Osteoblast (primary cell): ENCODE measurements at regions not wholly inside any gene's neighbourhood (a gene's known extent, or its start where the extent isn't known, plus 50 kb on each side); places are given as distances from the start of the nearest gene placed in this dataset.

Experiments
- DNase-seq: peaks from one replicate; pipeline ENCODE4 v3.0.0; 2011; ENCODE audit warnings: low spot score, mixed read lengths; ENCODE audit not compliant: insufficient read length; ENCODE audit errors: missing footprints
- H2AFZ ChIP-seq: 2 replicates; pipeline ENCODE4 v1.6.0; 2011; ENCODE audit warnings: mild to moderate bottlenecking, low read length
- H3K27ac ChIP-seq: 2 replicates; pipeline ENCODE4 v1.5.1; 2011; ENCODE audit warnings: mild to moderate bottlenecking, low read depth, low read length, moderate library complexity
- H3K27me3 ChIP-seq: 2 replicates; pipeline ENCODE4 v1.6.0; 2012; ENCODE audit warnings: mild to moderate bottlenecking, control low read depth, inconsistent platforms, low read length, moderate library complexity; ENCODE audit not compliant: insufficient read depth
- H3K36me3 ChIP-seq: 2 replicates; pipeline ENCODE4 v1.5.1; 2011; ENCODE audit warnings: mild to moderate bottlenecking, low read length, control low read depth, moderate library complexity; ENCODE audit not compliant: insufficient read depth
- H3K4me1 ChIP-seq: 2 replicates; pipeline ENCODE4 v1.5.1; 2011; ENCODE audit warnings: mild to moderate bottlenecking, low read length, control low read depth, moderate library complexity; ENCODE audit not compliant: insufficient read depth
- H3K4me2 ChIP-seq: 2 replicates; pipeline ENCODE4 v1.6.0; 2011; ENCODE audit warnings: mild to moderate bottlenecking, low read length; ENCODE audit not compliant: insufficient read depth
- H3K4me3 ChIP-seq: fragments of 200-600 bp; sonication (generic); 3 replicates; pipeline ENCODE4 v1.5.1; 2012; ENCODE audit warnings: mild to moderate bottlenecking, low read length, inconsistent platforms; ENCODE audit not compliant: insufficient read depth
- H3K79me2 ChIP-seq: 2 replicates; pipeline ENCODE4 v1.6.0; 2012; ENCODE audit warnings: mild to moderate bottlenecking, low read length, control low read depth, inconsistent platforms; ENCODE audit not compliant: insufficient read depth
- H3K9me3 ChIP-seq: 2 replicates; pipeline ENCODE4 v1.5.1; 2011; ENCODE audit warnings: low read depth, low read length, control low read depth
- H4K20me1 ChIP-seq: 2 replicates; pipeline ENCODE4 v1.6.0; 2012; ENCODE audit warnings: mild to moderate bottlenecking, low read length, control low read depth; ENCODE audit not compliant: insufficient read depth
- TF ChIP-seq, protein P1 (sequence below): IDR thresholded peaks from 2 replicates; pipeline ENCODE4 v1.5.1; 2011; ENCODE audit warnings: mild to moderate bottlenecking, low read depth, low read length, moderate library complexity; ENCODE audit errors: extremely low read depth

DNA sequence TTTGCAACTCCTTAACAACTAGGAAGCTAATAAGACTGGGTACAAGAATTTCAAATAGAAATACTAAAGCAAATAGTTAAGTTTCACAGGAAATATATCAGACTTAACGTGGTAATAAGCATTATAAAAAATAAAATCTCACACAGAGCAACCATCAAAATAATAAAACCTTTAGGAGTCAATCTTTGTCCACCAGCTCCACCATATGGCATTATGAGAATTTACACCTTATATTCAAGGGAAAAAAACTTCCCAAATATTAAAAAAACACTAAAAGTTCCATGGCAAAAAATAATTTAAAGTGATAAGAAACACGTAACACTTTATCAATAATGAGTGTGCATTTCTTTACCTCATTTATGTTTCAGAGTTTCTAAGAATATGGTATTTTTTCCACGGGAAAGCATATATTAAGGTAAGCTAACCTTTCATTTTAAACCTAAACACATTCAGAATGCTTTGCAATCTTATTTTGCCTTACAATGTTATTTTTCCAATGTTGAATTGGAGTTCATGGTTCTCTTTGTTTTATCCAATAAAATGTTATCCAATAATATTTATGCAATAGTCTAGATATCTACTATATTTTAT lies 423.2 kb upstream of the SGCG start:
- Histone ChIP-seq H2AFZ (no peak overlapping the region), H3K4me1 (no peaks in the 10 kb centered on the region), H3K9me3 (no peaks in the 10 kb centered on the region), H3K79me2 (no peaks in the 10 kb centered on the region), H3K4me2 (no peak overlapping the region), H3K27ac (no peak overlapping the region), H3K27me3 (no peaks in the 10 kb centered on the region), H3K36me3 (no peaks in the 10 kb centered on the region), H4K20me1 (no peaks in the 10 kb centered on the region), H3K4me3 (no peak overlapping the region)
- no peak for DNase-seq
- TF ChIP-seq, protein P1, sequence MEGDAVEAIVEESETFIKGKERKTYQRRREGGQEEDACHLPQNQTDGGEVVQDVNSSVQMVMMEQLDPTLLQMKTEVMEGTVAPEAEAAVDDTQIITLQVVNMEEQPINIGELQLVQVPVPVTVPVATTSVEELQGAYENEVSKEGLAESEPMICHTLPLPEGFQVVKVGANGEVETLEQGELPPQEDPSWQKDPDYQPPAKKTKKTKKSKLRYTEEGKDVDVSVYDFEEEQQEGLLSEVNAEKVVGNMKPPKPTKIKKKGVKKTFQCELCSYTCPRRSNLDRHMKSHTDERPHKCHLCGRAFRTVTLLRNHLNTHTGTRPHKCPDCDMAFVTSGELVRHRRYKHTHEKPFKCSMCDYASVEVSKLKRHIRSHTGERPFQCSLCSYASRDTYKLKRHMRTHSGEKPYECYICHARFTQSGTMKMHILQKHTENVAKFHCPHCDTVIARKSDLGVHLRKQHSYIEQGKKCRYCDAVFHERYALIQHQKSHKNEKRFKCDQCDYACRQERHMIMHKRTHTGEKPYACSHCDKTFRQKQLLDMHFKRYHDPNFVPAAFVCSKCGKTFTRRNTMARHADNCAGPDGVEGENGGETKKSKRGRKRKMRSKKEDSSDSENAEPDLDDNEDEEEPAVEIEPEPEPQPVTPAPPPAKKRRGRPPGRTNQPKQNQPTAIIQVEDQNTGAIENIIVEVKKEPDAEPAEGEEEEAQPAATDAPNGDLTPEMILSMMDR, result peak; percentile 18

DNA sequence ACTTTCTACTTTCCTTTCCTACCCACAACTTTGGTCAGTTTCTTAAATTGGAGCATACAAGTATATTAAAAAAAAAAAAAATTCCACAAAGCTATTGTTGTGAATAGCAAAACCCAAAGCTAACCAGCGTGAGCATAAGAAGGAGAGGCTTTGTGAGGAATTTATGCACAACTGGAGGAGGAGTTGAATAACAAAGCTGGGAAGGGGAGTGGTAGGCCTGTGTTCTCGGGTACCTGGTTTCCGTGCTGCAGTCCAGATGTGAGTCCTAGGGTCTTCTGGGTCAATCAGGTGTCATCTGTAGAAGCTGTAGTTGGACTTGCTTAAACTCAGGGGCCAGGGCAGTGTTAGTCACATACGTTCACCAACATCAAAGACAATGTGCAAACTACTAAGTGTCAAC lies 422.5 kb upstream of the SGCG start:
- no peaks in the 10 kb centered on the region for H3K4me1 ChIP-seq
- H3K27ac ChIP-seq, result no peak overlapping the region
- H3K4me2 ChIP-seq, result no peak overlapping the region
- no peaks in the 10 kb centered on the region for H3K79me2 ChIP-seq
- H4K20me1 ChIP-seq, result no peaks in the 10 kb centered on the region
- no peak for DNase-seq
- H3K4me3 ChIP-seq, result no peak overlapping the region
- no peak overlapping the region for H2AFZ ChIP-seq
- no peaks in the 10 kb centered on the region for H3K27me3 ChIP-seq
- H3K36me3 ChIP-seq, result no peaks in the 10 kb centered on the region
- H3K9me3 ChIP-seq, result no peaks in the 10 kb centered on the region
- TF ChIP-seq, protein P1, result no peak

DNA sequence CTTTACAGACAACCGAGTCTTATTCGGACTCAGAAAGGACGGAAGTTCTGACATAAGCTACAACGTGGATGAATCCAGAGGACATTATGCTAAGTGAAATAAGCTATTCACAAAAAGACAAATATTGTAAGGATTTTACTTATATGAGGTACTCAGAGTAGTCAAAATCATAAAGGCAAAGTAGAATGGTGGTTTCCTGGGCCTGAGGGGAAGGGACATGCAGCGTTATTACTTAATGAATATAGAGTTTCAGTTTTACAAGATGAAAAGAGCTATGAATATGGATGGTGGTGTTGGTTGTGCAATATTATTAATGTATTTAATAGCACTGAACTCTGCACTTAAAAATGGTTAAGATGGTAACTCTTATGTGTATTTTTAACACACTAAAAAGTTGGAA lies 419.1 kb upstream of the SGCG start:
- H3K36me3 ChIP-seq, result no peaks in the 10 kb centered on the region
- H2AFZ ChIP-seq, result no peak overlapping the region
- H3K27ac ChIP-seq, result no peak overlapping the region
- no peaks in the 10 kb centered on the region for H3K27me3 ChIP-seq
- no peaks in the 10 kb centered on the region for H3K4me1 ChIP-seq
- TF ChIP-seq, protein P1, result no peak
- DNase-seq, result no peak
- no peaks in the 10 kb centered on the region for H3K79me2 ChIP-seq
- no peaks in the 10 kb centered on the region for H4K20me1 ChIP-seq
- no peak overlapping the region for H3K4me2 ChIP-seq
- no peak overlapping the region for H3K4me3 ChIP-seq
- no peaks in the 10 kb centered on the region for H3K9me3 ChIP-seq

DNA sequence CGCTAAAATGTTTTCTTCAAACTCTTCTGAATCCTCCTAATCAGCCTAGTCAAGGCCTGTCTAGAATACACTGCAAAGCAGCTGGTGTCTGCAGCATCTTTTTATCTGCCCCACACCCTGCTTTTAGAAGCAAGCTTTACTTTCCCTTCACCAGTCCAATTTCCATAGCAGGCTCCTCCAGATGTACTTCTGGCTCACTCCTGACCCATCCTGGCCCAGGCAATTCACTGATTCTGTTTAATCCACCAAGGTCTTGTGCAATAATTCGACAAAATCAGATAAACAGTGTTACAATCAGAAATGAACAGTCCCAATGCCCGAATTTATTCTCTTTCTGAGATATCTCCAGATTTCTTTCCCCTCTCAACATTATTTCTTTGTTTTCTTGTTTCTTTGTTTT lies 415.2 kb upstream of the SGCG start:
- no peaks in the 10 kb centered on the region for H3K9me3 ChIP-seq
- H2AFZ ChIP-seq, result no peak overlapping the region
- no peak overlapping the region for H3K4me2 ChIP-seq
- DNase-seq, result no peak
- no peaks in the 10 kb centered on the region for H3K27me3 ChIP-seq
- no peaks in the 10 kb centered on the region for H3K79me2 ChIP-seq
- H3K4me1 ChIP-seq, result no peaks in the 10 kb centered on the region
- no peak overlapping the region for H3K27ac ChIP-seq
- H4K20me1 ChIP-seq, result no peaks in the 10 kb centered on the region
- TF ChIP-seq, protein P1, result no peak
- H3K36me3 ChIP-seq, result no peaks in the 10 kb centered on the region
- H3K4me3 ChIP-seq, result no peak overlapping the region
